ENCODE measurements at regions not wholly inside any gene's neighbourhood (a gene's known extent, or its start where the extent isn't known, plus 50 kb on each side); places are given as distances from the start of the nearest gene placed in this dataset.
"Not testable (repeated sequence)": the region's sequence is repeated elsewhere in the genome, so short reads cannot be mapped to it uniquely, and the experiment has no call there.

- DNase-seq: no peak
Observed at GRCh38 chr2:146433116-146433875, 1411.5 kb upstream of the ACVR2A start.

- no peak for DNase-seq
Observed at GRCh38 chr2:146429366-146429765, 1415.5 kb upstream of the ACVR2A start.

DNA sequence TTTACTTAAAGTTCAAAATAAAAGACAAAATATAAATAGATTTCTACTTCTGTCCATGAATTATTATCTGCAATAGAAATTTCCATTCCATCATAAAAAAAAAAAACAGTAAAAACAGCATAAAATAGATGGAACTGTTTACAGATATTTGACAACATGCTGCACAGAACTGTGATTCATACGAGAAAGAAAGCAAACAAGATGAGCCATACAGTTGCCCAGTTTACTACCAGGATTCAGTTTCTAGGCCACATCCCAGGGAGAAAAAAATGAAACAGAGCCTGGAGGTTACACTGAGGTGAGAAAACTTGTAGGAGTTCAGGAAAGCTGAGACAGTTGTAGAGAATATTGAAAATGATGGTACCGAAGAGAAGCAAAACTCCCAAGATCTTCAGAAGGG is 1426.9 kb upstream of the ACVR2A start:
- no peak for DNase-seq

GRCh38 chr2:146415291-146415690 is 1429.5 kb upstream of the ACVR2A start:
- DNase-seq: no peak

DNA sequence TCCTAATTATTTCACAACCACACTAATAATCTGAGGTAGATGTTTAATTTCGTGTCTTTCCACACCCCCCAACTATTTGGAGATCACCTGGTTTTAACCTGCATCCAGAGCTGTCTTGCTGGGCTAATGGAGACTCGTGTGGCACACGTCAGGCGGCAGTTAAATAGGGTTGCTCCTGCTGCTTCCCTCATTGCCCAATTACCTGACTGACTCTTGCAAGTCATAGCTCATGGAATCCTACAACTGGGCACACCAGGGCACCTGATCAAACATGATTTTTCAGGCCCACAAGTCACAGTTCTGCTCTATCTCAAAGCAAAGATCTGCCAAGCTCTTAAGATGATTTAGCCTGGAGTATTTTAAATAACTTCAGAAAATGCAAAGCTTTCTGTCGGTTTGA is 1430.4 kb upstream of the ACVR2A start:
- no peak for DNase-seq

DNA sequence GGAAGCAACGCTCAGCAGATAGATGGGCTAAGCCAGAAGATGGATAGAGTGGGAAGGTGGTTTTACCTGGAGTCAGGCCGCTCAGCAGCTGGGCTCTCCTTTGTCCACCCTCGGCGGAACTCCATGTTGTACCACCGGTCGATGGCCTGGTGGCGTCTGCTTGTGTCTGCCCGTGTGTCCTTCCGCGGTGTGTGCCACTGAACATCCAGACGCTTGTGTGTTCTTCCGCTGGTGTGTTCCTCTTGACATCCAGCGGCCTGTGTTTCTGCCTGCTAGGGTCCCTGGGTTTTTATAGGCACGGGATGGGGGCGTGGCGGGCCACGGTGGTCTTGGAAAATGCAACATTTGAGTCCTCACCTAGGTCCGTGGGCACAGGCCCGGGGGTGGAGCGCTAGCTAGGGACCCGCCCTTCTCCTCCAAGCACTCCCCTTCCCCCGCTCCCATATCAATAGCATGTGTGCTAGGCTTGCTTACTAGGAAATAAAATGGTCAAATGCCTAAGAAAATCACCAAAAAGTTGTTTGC is 1431.7 kb upstream of the ACVR2A start:
- DNase-seq: no peak

DNA sequence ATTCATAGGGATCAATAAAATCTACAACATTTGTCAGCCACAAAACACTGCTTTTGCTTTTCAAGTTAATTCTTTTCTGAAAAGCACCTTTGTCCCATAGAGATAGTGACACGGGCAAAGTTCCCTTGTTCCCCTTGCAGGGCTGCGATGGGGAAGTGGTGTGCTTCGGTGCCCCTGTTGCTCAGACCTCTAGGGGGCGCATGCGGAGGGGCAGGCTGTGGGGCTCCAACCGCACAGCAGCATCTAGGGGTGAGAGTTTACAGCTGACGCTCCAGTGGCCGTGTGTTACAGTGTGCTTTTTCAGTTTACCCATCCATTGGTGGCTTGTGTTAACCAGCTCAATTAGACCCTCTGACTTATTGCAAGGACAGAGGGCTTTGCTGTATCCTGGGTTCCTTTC is 1432.2 kb upstream of the ACVR2A start:
- DNase-seq: no peak

- not testable (repeated sequence) for DNase-seq
Observed at GRCh38 chr2:146405402-146406309, 1439.2 kb upstream of the ACVR2A start.

- not testable (repeated sequence) for DNase-seq
Observed at GRCh38 chr2:146403546-146404160, 1441.2 kb upstream of the ACVR2A start.

DNA sequence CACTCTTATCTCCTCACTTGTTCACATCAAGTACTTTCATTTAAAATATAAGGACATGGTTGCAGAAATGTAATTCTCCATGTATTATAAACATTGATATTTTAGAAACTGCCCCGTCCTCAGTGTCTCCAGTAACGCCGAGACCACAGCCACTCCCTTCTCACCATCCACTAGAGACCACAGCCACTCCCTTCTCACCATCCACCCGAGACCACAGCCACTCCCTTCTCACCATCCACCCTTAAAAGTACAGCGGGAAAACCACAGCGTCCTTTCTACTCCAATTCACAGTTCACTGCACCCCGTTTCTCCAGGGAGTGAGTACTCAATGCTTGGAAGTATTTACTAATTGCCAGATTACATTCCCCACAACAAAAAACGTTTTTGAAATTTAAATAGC is 1452.2 kb upstream of the ACVR2A start:
- DNase-seq: no peak

GRCh38 chr2:146392186-146392585 is 1452.6 kb upstream of the ACVR2A start:
- DNase-seq: no peak

DNA sequence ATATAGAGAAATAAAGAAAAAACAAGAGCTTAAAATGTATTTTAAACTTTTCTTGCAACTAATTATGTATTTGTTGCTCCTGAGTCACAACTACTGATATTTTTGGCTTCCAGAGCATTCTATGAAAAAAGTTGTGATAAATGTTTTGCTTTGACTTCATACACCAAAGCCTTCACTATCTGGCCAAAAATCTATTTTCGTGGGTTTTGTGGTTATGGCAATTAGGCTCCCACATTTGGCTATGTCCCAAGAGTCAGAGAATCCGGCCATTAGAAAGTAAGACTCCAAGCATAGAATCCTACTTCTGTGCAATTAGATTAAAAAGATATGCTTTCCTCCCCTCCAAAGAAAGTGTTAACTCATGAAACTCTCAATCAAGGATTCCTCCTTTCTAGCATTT is 1456.1 kb upstream of the ACVR2A start:
- DNase-seq: no peak

- no peak for DNase-seq
Observed at GRCh38 chr2:146386096-146386495, 1458.7 kb upstream of the ACVR2A start.

GRCh38 chr2:146385031-146385430 is 1459.8 kb upstream of the ACVR2A start:
- DNase-seq: no peak

- no peak for DNase-seq
Observed at GRCh38 chr2:146376511-146377064, 1468.2 kb upstream of the ACVR2A start.

GRCh38 chr2:146374505-146374904 is 1470.3 kb upstream of the ACVR2A start:
- no peak for DNase-seq

GRCh38 chr2:146371364-146371763 is 1473.5 kb upstream of the ACVR2A start:
- not testable (repeated sequence) for DNase-seq

GRCh38 chr2:146370826-146371225 is 1474.0 kb upstream of the ACVR2A start:
- DNase-seq: no peak

- no peak for DNase-seq
Observed at GRCh38 chr2:146366276-146366675, 1478.6 kb upstream of the ACVR2A start.

- no peak for DNase-seq
Observed at GRCh38 chr2:146365041-146365440, 1479.8 kb upstream of the ACVR2A start.

DNA sequence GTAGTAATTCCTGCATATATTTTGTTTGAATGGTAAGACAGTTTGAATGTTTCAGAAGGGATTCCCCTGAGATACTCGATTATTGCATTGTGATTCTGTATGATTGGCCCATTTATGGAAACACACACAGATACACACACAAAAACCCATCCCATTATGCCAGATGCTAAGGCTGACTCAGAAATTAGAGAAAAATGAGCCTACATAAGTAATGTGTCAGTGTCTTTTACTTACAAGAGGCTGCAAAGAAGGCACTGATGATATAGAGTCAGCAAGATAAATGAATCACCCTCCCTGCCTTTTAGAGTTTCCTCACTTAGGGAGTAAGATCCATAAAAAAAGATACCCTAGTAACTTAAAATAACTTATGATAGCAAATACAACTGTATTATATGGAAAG is 1481.1 kb upstream of the ACVR2A start:
- DNase-seq: no peak

DNA sequence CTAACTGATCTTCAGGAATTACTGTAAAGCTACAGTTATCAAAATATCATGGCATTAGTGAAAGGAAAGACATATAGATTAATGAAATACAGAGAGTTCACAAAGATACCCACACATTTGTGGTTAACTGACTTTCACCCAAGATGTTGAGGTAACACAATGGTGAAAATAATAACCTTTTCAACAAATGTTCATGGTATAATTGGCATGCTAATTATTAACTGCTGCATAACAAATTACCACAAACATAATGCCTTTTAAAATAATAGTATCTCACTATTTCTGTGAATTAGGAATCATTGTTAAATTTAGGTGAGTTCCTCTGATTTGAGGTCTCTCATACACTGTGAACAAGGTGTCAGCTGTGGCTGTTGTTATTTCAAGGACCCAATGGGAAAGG is 1493.1 kb upstream of the ACVR2A start:
- DNase-seq: no peak

DNA sequence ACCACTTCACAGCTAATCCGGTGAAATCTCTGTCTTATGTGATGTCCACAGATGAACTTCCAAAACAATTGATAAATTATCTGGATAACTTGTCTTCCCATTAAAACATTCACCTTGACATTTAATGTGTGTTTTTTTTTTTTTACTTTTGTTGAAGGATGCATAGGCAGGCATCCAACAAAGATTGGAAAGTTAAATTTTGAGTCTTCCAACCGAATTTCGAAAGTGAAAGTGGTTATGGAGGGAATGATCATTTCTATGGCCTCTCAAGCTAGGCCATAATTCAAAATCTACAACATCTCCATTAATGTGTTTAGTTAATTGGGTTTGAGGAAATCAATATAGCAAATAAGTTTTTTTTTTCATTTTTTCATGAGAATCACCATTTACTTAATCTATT is 1495.5 kb upstream of the ACVR2A start:
- DNase-seq: no peak
